Gastrocnemius medialis (tissue), 4 donors: ENCODE measurements at regions not wholly inside any gene's neighbourhood (a gene's known extent, or its start where the extent isn't known, plus 50 kb on each side); places are given as distances from the start of the nearest gene placed in this dataset.

ENCODE experiments used
- ATAC-seq, 2 donors: fragments of 150-250 bp; one replicate each; pipeline ENCODE4 v1.9.1; 2016
- DNase-seq, 2 donors: peaks; one replicate each; pipeline ENCODE4 v3.0.0-alpha.2; 2019
- H3K27ac ChIP-seq, 4 donors: fragments of 200-600 bp; sonication (generic); 1 replicate in 1 of 4; 2 replicates in 3 of 4; pipeline ENCODE4 v1.5.1; 2016 to 2018; ENCODE audit warnings: mild to moderate bottlenecking in 2 of 4, moderate library complexity in 1 of 4
- H3K27me3 ChIP-seq, 3 donors: fragments of 200-600 bp; sonication (generic) in 2 of 3; 1 replicate in 1 of 3; 2 replicates in 2 of 3; pipeline versions ENCODE4 v1.5.1 to v1.6.0; 2016 to 2019; ENCODE audit warnings: mild to moderate bottlenecking in 1 of 3, moderate library complexity in 1 of 3
- H3K36me3 ChIP-seq, 2 donors: fragments of 200-600 bp; sonication (generic) in 1 of 2; one replicate each; pipeline ENCODE4 v1.5.1; 2017 to 2018
- H3K4me1 ChIP-seq, 2 donors: fragments of 200-600 bp; sonication (generic) in 1 of 2; one replicate each; pipeline ENCODE4 v1.5.1; 2016 to 2017; ENCODE audit warnings: mild to moderate bottlenecking in 2 of 2
- H3K4me3 ChIP-seq, 4 donors: fragments of 200-600 bp; sonication (generic) in 3 of 4; 1 replicate in 1 of 4; 2 replicates in 3 of 4; pipeline ENCODE4 v1.5.1; 2016 to 2019; ENCODE audit warnings: mild to moderate bottlenecking in 2 of 4
- H3K9me3 ChIP-seq, 3 donors: fragments of 200-600 bp; sonication (generic) in 2 of 3; 1 replicate in 1 of 3; 2 replicates in 2 of 3; pipeline ENCODE4 v1.5.1; 2016 to 2019
- CTCF ChIP-seq, 5 experiments: fragments of 450-650 bp in 3 of 5; fragments of 200-600 bp in 2 of 5; sonication (generic) in 2 of 5; IDR thresholded peaks in 4 of 5; conservative IDR thresholded peaks in 1 of 5; 1 replicate in 4 of 5; 2 replicates in 1 of 5; pipeline ENCODE4 v1.5.1; 2016 to 2019; ENCODE audit warnings: antibody characterized with exemption in 5 of 5, mild to moderate bottlenecking in 3 of 5, moderate library complexity in 3 of 5
- POLR2A ChIP-seq, 2 donors: fragments of 450-650 bp; IDR thresholded peaks; one replicate each; pipeline ENCODE4 v1.6.1; 2017; ENCODE audit warnings: antibody characterized with exemption in 2 of 2, mild to moderate bottlenecking in 2 of 2, moderate library complexity in 2 of 2
- in situ Hi-C, 4 donors: fragments of 200-750 bp; cut with MboI; loops; one replicate each; pipeline versions ENCODE4 v1.15.0 to v1.8.0; 2017; ENCODE audit warnings: low sequenced_read_pairs in 4 of 4
- intact Hi-C: fragments of 100-400 bp; cut with DNase I; formaldehyde crosslinking; loops from one replicate; pipeline ENCODE4 v1.15.1; 2023; ENCODE audit warnings: low total_unique reads

GRCh38 chr13:88235441-88235840 is 564.3 kb downstream of the SLITRK5 start:
- TF ChIP-seq POLR2A (IDR thresholded peaks at IDR 0.05) (no peak), CTCF (IDR thresholded peaks at IDR 0.05 in 4 of 5, conservative IDR thresholded peaks at IDR 0.05 in 1 of 5) (no peak)
- in situ Hi-C loops: no loop called here

GRCh38 chr13:88246239-88246638 is 575.1 kb downstream of the SLITRK5 start:
- Histone ChIP-seq H3K4me3 (no peak overlapping the region), H3K36me3 (no peaks in the 10 kb centered on the region), H3K27ac (no peak overlapping the region), H3K27me3 (no peaks in the 10 kb centered on the region), H3K9me3 (no peaks in the 10 kb centered on the region), H3K4me1 (no peaks in the 10 kb centered on the region)
- intact Hi-C loops (no loop called here), in situ Hi-C loops (no loop called here)
- ATAC-seq (no peak), DNase-seq (no peak)
- TF ChIP-seq CTCF (IDR thresholded peaks at IDR 0.05 in 4 of 5, conservative IDR thresholded peaks at IDR 0.05 in 1 of 5): no peak
- TF ChIP-seq POLR2A (IDR thresholded peaks at IDR 0.05): no peak

More at GRCh38 chr13:88235441-88235840, 564.3 kb downstream of the SLITRK5 start:
- no peak for ATAC-seq
- intact Hi-C loops: no loop called here
- no peaks in the 10 kb centered on the region for H3K4me1 ChIP-seq
- no peak overlapping the region for H3K4me3 ChIP-seq
- no peaks in the 10 kb centered on the region for H3K27me3 ChIP-seq
- no peak for DNase-seq
- no peak overlapping the region for H3K27ac ChIP-seq
- H3K9me3 ChIP-seq: no peaks in the 10 kb centered on the region
- no peaks in the 10 kb centered on the region for H3K36me3 ChIP-seq

- no peak for DNase-seq
- Histone ChIP-seq H3K9me3 (no peaks in the 10 kb centered on the region), H3K4me3 (no peak overlapping the region), H3K27me3 (no peaks in the 10 kb centered on the region), H3K4me1 (no peaks in the 10 kb centered on the region), H3K27ac (no peak overlapping the region), H3K36me3 (no peaks in the 10 kb centered on the region)
- no peak for ATAC-seq
- in situ Hi-C loops: no loop called here
- intact Hi-C loops: no loop called here
- TF ChIP-seq CTCF (IDR thresholded peaks at IDR 0.05 in 4 of 5, conservative IDR thresholded peaks at IDR 0.05 in 1 of 5) (no peak), POLR2A (IDR thresholded peaks at IDR 0.05) (no peak)
These were observed 577.2 kb downstream of the SLITRK5 start for GRCh38 chr13:88248393-88248792.

DNA sequence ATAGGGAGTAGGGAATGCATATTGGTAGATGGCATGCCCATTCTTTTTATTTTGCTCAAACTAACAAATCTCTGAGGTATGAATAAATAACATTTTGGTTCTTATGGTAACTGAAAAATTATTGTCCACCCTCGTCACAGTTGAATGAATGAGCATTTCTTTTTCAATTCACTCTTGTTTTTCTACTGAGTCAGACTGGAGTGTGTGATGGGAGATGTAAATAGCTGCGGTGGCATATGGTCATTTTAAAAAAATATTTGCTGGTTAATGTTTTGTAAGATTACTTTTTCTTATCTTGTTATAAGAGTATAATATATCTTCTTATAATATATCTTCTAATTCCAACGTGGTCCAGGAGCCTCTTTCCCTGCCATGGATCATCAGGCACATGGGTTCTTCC is 586.5 kb downstream of the SLITRK5 start:
- in situ Hi-C loops: no loop called here
- intact Hi-C loops: no loop called here
- no peak for ATAC-seq

More for the DNA sequence above, 586.5 kb downstream of the SLITRK5 start:
- no peaks in the 10 kb centered on the region for H3K9me3 ChIP-seq
- no peaks in the 10 kb centered on the region for H3K27me3 ChIP-seq
- no peak overlapping the region for H3K4me3 ChIP-seq
- no peak for DNase-seq
- TF ChIP-seq CTCF (IDR thresholded peaks at IDR 0.05 in 4 of 5, conservative IDR thresholded peaks at IDR 0.05 in 1 of 5) (no peak), POLR2A (IDR thresholded peaks at IDR 0.05) (no peak)
- H3K36me3 ChIP-seq: no peaks in the 10 kb centered on the region
- no peak overlapping the region for H3K27ac ChIP-seq
- no peaks in the 10 kb centered on the region for H3K4me1 ChIP-seq
